K562 (cell line): ENCODE measurements at regions not wholly inside any gene's neighbourhood (a gene's known extent, or its start where the extent isn't known, plus 50 kb on each side); places are given as distances from the start of the nearest gene placed in this dataset.

Experiments
- ATAC-seq: fragments of 200-7000 bp; cut with Tn5 transposase; 3 replicates; pipeline ENCODE4 v1.9.1; 2020; ENCODE audit warnings: moderate library complexity
- BruUV-seq: library from RNA; stranded (reverse); fragments of 400-500 nt; replicated peaks from 2 replicates; lab custom pipeline; 2021; lab: Mats Ljungman, UMichigan
- CTCF ChIA-PET: fragments of 300-600 bp; formaldehyde crosslinking; extraction: SDS; loops from one replicate; lab custom pipeline; 2021; ENCODE audit warnings: low intra/inter-chr PET ratio; lab: Yijun Ruan, JAX
- POLR2A ChIA-PET: fragments of 300-600, 350-650 bp; sonication (Branson Sonifier 250); formaldehyde crosslinking; extraction: SDS; loops from one replicate; lab custom pipeline; 2021; ENCODE audit warnings: antibody characterized with exemption, inconsistent platforms; lab: Yijun Ruan, JAX
- DNase-seq, 4 experiments: peaks; one replicate each; pipeline versions ENCODE4 v3.0.0 to v3.0.0-alpha.2; 2011 to 2018; ENCODE audit warnings: low spot score in 3 of 4, mixed read lengths in 3 of 4; ENCODE audit errors: extremely low read depth in 1 of 4
- FAIRE-seq: peaks from 2 replicates; lab custom pipeline; 2011; peaks lifted over from hg19 to GRCh38; lab: Jason Lieb, UNC
- H2AFZ ChIP-seq: 2 replicates; pipeline ENCODE4 v1.6.0; 2011; ENCODE audit warnings: low read depth, low read length, control low read depth, inconsistent platforms
- H3K27ac ChIP-seq: fragments of 200-600 bp; 3 replicates; pipeline ENCODE4 v1.8.0; 2011; ENCODE audit warnings: low read depth, mild to moderate bottlenecking, control low read depth, inconsistent platforms, low read length, moderate library complexity, mixed read lengths; ENCODE audit errors: extremely low read depth
- H3K27me3 ChIP-seq, 2 experiments: fragments of 300-600 bp in 1 of 2; 2 replicates in 1 of 2; 3 replicates in 1 of 2; pipeline versions ENCODE4 v1.6.0 to v1.8.0; 2011; ENCODE audit warnings: inconsistent platforms in 2 of 2, low read length in 2 of 2, mild to moderate bottlenecking in 1 of 2, mixed read lengths in 1 of 2, moderate library complexity in 1 of 2; ENCODE audit not compliant: control insufficient read depth in 2 of 2, insufficient read depth in 2 of 2
- H3K36me3 ChIP-seq: fragments of 300-600 bp; 3 replicates; pipeline ENCODE4 v1.8.0; 2011; ENCODE audit warnings: mild to moderate bottlenecking, low read length, inconsistent platforms; ENCODE audit not compliant: control insufficient read depth, insufficient read depth
- H3K4me1 ChIP-seq, 2 experiments: fragments of 200-600 bp in 1 of 2; replicated peaks in 1 of 2; 2 replicates in 1 of 2; 3 replicates in 1 of 2; pipeline versions ENCODE4 v1.5.1 to v1.8.0; 2011; ENCODE audit warnings: inconsistent platforms in 2 of 2, low read length in 2 of 2, mild to moderate bottlenecking in 1 of 2, mixed read lengths in 1 of 2, moderate library complexity in 1 of 2; ENCODE audit not compliant: control insufficient read depth in 2 of 2, insufficient read depth in 2 of 2
- H3K4me2 ChIP-seq: 2 replicates; pipeline ENCODE4 v1.6.1; 2011; ENCODE audit warnings: low read length, control low read depth, inconsistent platforms, mixed read lengths; ENCODE audit not compliant: insufficient read depth
- H3K4me3 ChIP-seq: fragments of 200-600 bp; sonication (generic), shearing (Covaris generic); 2 replicates; pipeline ENCODE4 v1.5.1; 2016; ENCODE audit warnings: control low read depth, inconsistent platforms
- H3K79me2 ChIP-seq: fragments of 200-600 bp; 3 replicates; pipeline ENCODE4 v1.8.0; 2011; ENCODE audit warnings: low read length, inconsistent platforms; ENCODE audit not compliant: control insufficient read depth, insufficient read depth
- H3K9ac ChIP-seq, 2 experiments: 2 replicates each; pipeline versions ENCODE4 v1.6.0 to v1.6.1; 2011; ENCODE audit warnings: low read depth in 2 of 2, low read length in 2 of 2, control low read depth in 1 of 2, inconsistent platforms in 1 of 2, mild to moderate bottlenecking in 1 of 2, mixed read lengths in 1 of 2; ENCODE audit not compliant: insufficient read depth in 1 of 2
- H3K9me1 ChIP-seq: one replicate; pipeline ENCODE4 v1.6.0; 2011; ENCODE audit warnings: inconsistent platforms, mild to moderate bottlenecking, low read length, moderate library complexity; ENCODE audit not compliant: control insufficient read depth, insufficient read depth
- H3K9me3 ChIP-seq: replicated peaks from 2 replicates; pipeline ENCODE4 v1.5.1; 2011; ENCODE audit warnings: low read depth, low read length, inconsistent platforms; ENCODE audit not compliant: control insufficient read depth, insufficient read depth
- H4K20me1 ChIP-seq: replicated peaks from 2 replicates; pipeline ENCODE4 v1.6.1; 2011; ENCODE audit warnings: low read length, inconsistent platforms, mixed read lengths; ENCODE audit not compliant: control insufficient read depth, insufficient read depth
- CTCFL ChIP-seq: IDR thresholded peaks from 2 replicates; pipeline ENCODE4 v1.6.1; 2011; ENCODE audit warnings: borderline replicate concordance, low read depth, mild to moderate bottlenecking, moderate library complexity, low read length; ENCODE audit not compliant: insufficient read depth, poor library complexity, severe bottlenecking
- MGA ChIP-seq: fragments of 450-650 bp; IDR thresholded peaks from 2 replicates; pipeline ENCODE4 v1.6.1; 2016; ENCODE audit warnings: mild to moderate bottlenecking, moderate library complexity
- MIER1 ChIP-seq: fragments of 450-650 bp; IDR thresholded peaks from 2 replicates; pipeline ENCODE4 v1.6.1; 2016; ENCODE audit warnings: antibody characterized with exemption, mild to moderate bottlenecking, low read depth
- MYC ChIP-seq, 2 experiments: fragments of 250-450 bp in 1 of 2; sonication (Bioruptor Pico) in 1 of 2; IDR thresholded peaks; 2 replicates each; pipeline versions ENCODE4 v1.5.1 to v1.6.1; 2012 to 2021; ENCODE audit warnings: low read depth in 2 of 2, borderline replicate concordance in 1 of 2, improper control_type of control experiment in 1 of 2, low read length in 1 of 2, mild to moderate bottlenecking in 1 of 2, moderate library complexity in 1 of 2
- SIX5 ChIP-seq, 2 experiments: IDR thresholded peaks; 2 replicates each; pipeline ENCODE4 v1.6.1; 2011; ENCODE audit warnings: low read length in 2 of 2, borderline replicate concordance in 1 of 2, low read depth in 1 of 2, mild to moderate bottlenecking in 1 of 2, moderate library complexity in 1 of 2; ENCODE audit not compliant: insufficient read depth in 1 of 2
- SLC30A9 ChIP-seq: fragments of 250-450 bp; sonication (Bioruptor Pico); IDR thresholded peaks from 2 replicates; pipeline ENCODE4 v1.8.0; 2022; ENCODE audit warnings: mild to moderate bottlenecking, moderate library complexity
- ZNF699 ChIP-seq: fragments of 250-450 bp; sonication (Bioruptor Pico); IDR thresholded peaks from 2 replicates; pipeline ENCODE4 v1.8.0; 2021; ENCODE audit warnings: mild to moderate bottlenecking, moderate library complexity; ENCODE audit not compliant: insufficient replicate concordance
- WGBS: fragments of 100-300 bp; shearing (Covaris generic); methylation state at CpG from one replicate; pipeline ENCODE4 v1.1.6; 2016; ENCODE audit warnings: low coverage, mixed read lengths; ENCODE audit not compliant: insufficient coverage; ENCODE audit errors: missing lambda C conversion rate; 5-methylcytosine and 5-hydroxymethylcytosine counted together
- in situ Hi-C: fragments of 300-500 bp; cut with MboI; formaldehyde crosslinking; loops from 4 replicates; pipeline ENCODE4 v1.15.0; 2018; ENCODE audit warnings: inconsistent platforms, mixed read lengths
- intact Hi-C: fragments of 100-400 bp; cut with micrococcal nuclease; formaldehyde crosslinking; loops from 2 replicates; pipeline ENCODE4 v1.14.2; 2022

- Histone ChIP-seq H3K4me1 (no peaks in the 10 kb centered on the region), H3K27me3 (no peaks in the 10 kb centered on the region; a peak in 1 of 5 replicates), H2AFZ (no peak overlapping the region), H3K4me2 (no peak overlapping the region), H4K20me1 (no peaks in the 10 kb centered on the region), H3K9ac (no peak overlapping the region), H3K79me2 (no peaks in the 10 kb centered on the region), H3K9me3 (no peaks in the 10 kb centered on the region), H3K4me3 (no peak overlapping the region), H3K36me3 (no peaks in the 10 kb centered on the region), H3K27ac (no peak overlapping the region), H3K9me1 (no peaks in the 10 kb centered on the region)
- 0% methylated on average over 6 of the region's 8 CpGs for WGBS
- ATAC-seq: no peak
- POLR2A ChIA-PET: no interaction called here
- no peak for FAIRE-seq
- no TSS peak for BruUV-seq
- no peak for DNase-seq
- CTCF ChIA-PET: no interaction called here
- in situ Hi-C loops: no loop called here
- intact Hi-C loops: no loop called here
- TF ChIP-seq SLC30A9 (no peak), SIX5 (IDR thresholded peaks at IDR 0.05; ENCODE audit: borderline replicate concordance in 1 of 2, insufficient read depth in 1 of 2, low read depth in 1 of 2, low read length in 2 of 2) (no peak), CTCFL (no peak), MGA (no peak), MYC (IDR thresholded peaks at IDR 0.05; ENCODE audit: low read depth, low read length) (no peak), MYC (CRISPR knock-in tag; IDR thresholded peaks at IDR 0.05; ENCODE audit: borderline replicate concordance, low read depth) (no peak), ZNF699 (CRISPR knock-in tag) (no peak), MIER1 (no peak)
Observed at GRCh38 chr14:99041141-99041819, 230.7 kb downstream of the BCL11B start.
